ENCODE measurements at regions not wholly inside any gene's neighbourhood (a gene's known extent, or its start where the extent isn't known, plus 50 kb on each side); places are given as distances from the start of the nearest gene placed in this dataset.

GRCh38 chr13:34567597-34567996 lies 374.5 kb upstream of the NBEA start:
- TF ChIP-seq CTCF (IDR thresholded peaks at IDR 0.05; ENCODE audit: insufficient read depth, low read length, poor library complexity, severe bottlenecking) = no peak
- Histone ChIP-seq H3K4me3 (replicated peaks; ENCODE audit: low read depth, low read length) (no peak overlapping the region), H3K36me3 (ENCODE audit: control insufficient read depth, insufficient read depth, low read length) (no peaks in the 10 kb centered on the region), H3K27me3 (replicated peaks; ENCODE audit: control insufficient read depth, insufficient read depth, low read length) (no peaks in the 10 kb centered on the region)
- no peak for DNase-seq (ENCODE audit: extremely low read depth, insufficient read length)

- no peak overlapping the region for H3K4me3 ChIP-seq (replicated peaks; ENCODE audit: low read depth, low read length)
- DNase-seq (ENCODE audit: extremely low read depth, insufficient read length) = no peak
- no peak for TF ChIP-seq CTCF (IDR thresholded peaks at IDR 0.05; ENCODE audit: insufficient read depth, low read length, poor library complexity, severe bottlenecking)
- H3K36me3 ChIP-seq (ENCODE audit: control insufficient read depth, insufficient read depth, low read length) = no peaks in the 10 kb centered on the region
- H3K27me3 ChIP-seq (replicated peaks; ENCODE audit: control insufficient read depth, insufficient read depth, low read length) = no peaks in the 10 kb centered on the region
Measured at GRCh38 chr13:34570698-34571353, 371.2 kb upstream of the NBEA start.

GRCh38 chr13:34571716-34572115 lies 370.4 kb upstream of the NBEA start:
- H3K4me3 ChIP-seq (replicated peaks; ENCODE audit: low read depth, low read length) = no peak overlapping the region
- no peak for TF ChIP-seq CTCF (IDR thresholded peaks at IDR 0.05; ENCODE audit: insufficient read depth, low read length, poor library complexity, severe bottlenecking)
- no peaks in the 10 kb centered on the region for H3K27me3 ChIP-seq (replicated peaks; ENCODE audit: control insufficient read depth, insufficient read depth, low read length)
- no peaks in the 10 kb centered on the region for H3K36me3 ChIP-seq (ENCODE audit: control insufficient read depth, insufficient read depth, low read length)
- no peak for DNase-seq (ENCODE audit: extremely low read depth, insufficient read length)

GRCh38 chr13:34577051-34577450 lies 365.0 kb upstream of the NBEA start:
- no peak for TF ChIP-seq CTCF (IDR thresholded peaks at IDR 0.05; ENCODE audit: insufficient read depth, low read length, poor library complexity, severe bottlenecking)
- no peaks in the 10 kb centered on the region for H3K27me3 ChIP-seq (replicated peaks; ENCODE audit: control insufficient read depth, insufficient read depth, low read length)
- no peak for DNase-seq (ENCODE audit: extremely low read depth, insufficient read length)
- no peak overlapping the region for H3K4me3 ChIP-seq (replicated peaks; ENCODE audit: low read depth, low read length)
- no peaks in the 10 kb centered on the region for H3K36me3 ChIP-seq (ENCODE audit: control insufficient read depth, insufficient read depth, low read length)

- H3K4me3 ChIP-seq (replicated peaks; ENCODE audit: low read depth, low read length) = no peak overlapping the region
- no peak for TF ChIP-seq CTCF (IDR thresholded peaks at IDR 0.05; ENCODE audit: insufficient read depth, low read length, poor library complexity, severe bottlenecking)
- no peak for DNase-seq (ENCODE audit: extremely low read depth, insufficient read length)
- H3K27me3 ChIP-seq (replicated peaks; ENCODE audit: control insufficient read depth, insufficient read depth, low read length) = no peaks in the 10 kb centered on the region
- H3K36me3 ChIP-seq (ENCODE audit: control insufficient read depth, insufficient read depth, low read length) = no peaks in the 10 kb centered on the region
Measured at GRCh38 chr13:34578471-34578870, 363.6 kb upstream of the NBEA start.

GRCh38 chr13:34578917-34579316 lies 363.2 kb upstream of the NBEA start:
- H3K4me3 ChIP-seq (replicated peaks; ENCODE audit: low read depth, low read length) = no peak overlapping the region
- no peak for DNase-seq (ENCODE audit: extremely low read depth, insufficient read length)
- no peaks in the 10 kb centered on the region for H3K36me3 ChIP-seq (ENCODE audit: control insufficient read depth, insufficient read depth, low read length)
- TF ChIP-seq CTCF (IDR thresholded peaks at IDR 0.05; ENCODE audit: insufficient read depth, low read length, poor library complexity, severe bottlenecking) = no peak
- H3K27me3 ChIP-seq (replicated peaks; ENCODE audit: control insufficient read depth, insufficient read depth, low read length) = no peaks in the 10 kb centered on the region
